Spinal cord (tissue), 9 donors: ENCODE measurements at regions not wholly inside any gene's neighbourhood (a gene's known extent, or its start where the extent isn't known, plus 50 kb on each side); places are given as distances from the start of the nearest gene placed in this dataset.

ENCODE experiments used
- DNase-seq, 6 donors: peaks; one replicate each; pipeline versions ENCODE4 v3.0.0 to v3.0.0-alpha.2; 2013 to 2015; ENCODE audit warnings: low spot score in 6 of 6, low read depth in 4 of 6
- H3K27ac ChIP-seq: one replicate; pipeline ENCODE4 v1.5.1; 2013; ENCODE audit warnings: low read depth, low read length, control low read depth
- H3K27me3 ChIP-seq: one replicate; pipeline ENCODE4 v1.6.1; 2013; ENCODE audit warnings: low read length; ENCODE audit not compliant: control insufficient read depth, insufficient read depth
- H3K36me3 ChIP-seq: one replicate; pipeline ENCODE4 v1.6.1; 2013; ENCODE audit warnings: low read length; ENCODE audit not compliant: control insufficient read depth, insufficient read depth
- H3K4me1 ChIP-seq: one replicate; pipeline ENCODE4 v1.6.1; 2013; ENCODE audit warnings: low read length; ENCODE audit not compliant: control insufficient read depth, insufficient read depth
- H3K4me3 ChIP-seq: one replicate; pipeline ENCODE4 v1.5.1; 2013; ENCODE audit warnings: low read depth, low read length, control low read depth
- H3K9me3 ChIP-seq: one replicate; pipeline ENCODE4 v1.6.1; 2013; ENCODE audit warnings: low read length; ENCODE audit not compliant: control insufficient read depth, insufficient read depth
- WGBS: methylation state at CpG from one replicate; pipeline ENCODE4 v1.1.5; 2013; ENCODE audit warnings: missing lambda C conversion rate; ENCODE audit not compliant: insufficient coverage; 5-methylcytosine and 5-hydroxymethylcytosine counted together
- donor health status: healthy.

DNA sequence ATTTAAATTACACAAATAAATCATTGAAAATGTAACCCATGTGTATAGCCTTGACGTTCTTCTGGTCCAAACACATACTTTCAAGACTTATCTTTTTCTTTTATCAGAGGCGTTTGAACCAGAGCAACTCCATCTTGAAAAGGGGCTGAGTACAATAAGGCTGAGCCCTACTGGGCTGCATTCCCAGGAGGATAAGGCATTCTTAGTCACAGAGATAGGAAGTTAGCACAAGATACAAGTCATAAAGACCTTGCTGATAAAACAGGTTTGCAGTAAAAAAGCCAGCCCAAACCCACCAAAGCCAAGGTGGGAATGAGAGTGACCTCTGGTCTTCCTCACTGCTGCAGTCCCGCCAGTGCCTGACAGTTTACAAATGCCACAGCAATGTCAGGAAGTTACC lies 101.0 kb upstream of the IGSF10 start:
- Histone ChIP-seq H3K4me3 (no peak overlapping the region), H3K4me1 (no peaks in the 10 kb centered on the region), H3K9me3 (no peaks in the 10 kb centered on the region), H3K27me3 (no peaks in the 10 kb centered on the region), H3K27ac (no peak overlapping the region), H3K36me3 (no peaks in the 10 kb centered on the region)
- DNase-seq = no peak
- WGBS = 80% methylated on average over 1 of the region's 3 CpGs

DNA sequence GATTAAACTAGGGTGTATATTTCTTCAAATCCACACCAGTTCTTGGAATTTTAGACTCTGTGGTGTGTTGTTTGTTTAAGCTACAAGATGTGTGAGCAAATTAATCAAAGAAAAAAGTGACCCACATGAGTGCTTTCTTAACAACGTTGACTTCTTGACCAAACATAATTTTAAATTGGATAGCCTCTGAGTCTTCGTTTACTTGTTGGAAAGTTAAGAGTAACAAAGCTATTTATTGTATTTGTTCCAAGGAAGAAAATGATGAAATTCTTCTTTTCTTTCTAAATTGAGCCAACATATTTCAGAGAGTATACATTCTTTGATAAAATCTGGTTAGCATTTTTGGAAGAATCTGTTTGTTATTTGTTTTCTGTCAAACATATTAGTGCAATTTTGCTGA lies 99.9 kb upstream of the IGSF10 start:
- no peak overlapping the region for H3K27ac ChIP-seq
- H3K36me3 ChIP-seq = no peaks in the 10 kb centered on the region
- no peak for DNase-seq
- H3K9me3 ChIP-seq = no peaks in the 10 kb centered on the region
- WGBS = no CpG with 5 or more reads among the region's 2 CpGs
- no peaks in the 10 kb centered on the region for H3K27me3 ChIP-seq
- H3K4me1 ChIP-seq = no peaks in the 10 kb centered on the region
- H3K4me3 ChIP-seq = no peak overlapping the region

DNA sequence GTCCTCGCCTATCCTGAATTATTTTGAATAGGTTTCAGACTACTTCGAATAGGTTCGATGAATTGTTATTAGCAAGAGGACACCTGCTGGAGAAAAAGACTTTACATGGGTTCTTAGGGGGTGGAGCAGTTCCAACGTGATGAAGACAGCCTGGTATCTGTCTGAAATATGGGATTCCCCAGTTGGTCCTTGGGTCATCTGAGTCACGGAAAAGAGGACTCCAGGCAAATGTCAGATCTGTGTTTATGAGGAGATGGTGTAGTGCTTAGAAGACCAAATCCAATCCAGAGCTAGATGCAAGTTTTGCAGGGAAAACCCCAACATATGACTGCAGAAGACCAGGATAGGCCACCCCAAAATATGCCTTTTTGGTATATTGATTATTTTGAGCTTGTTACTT lies 98.9 kb upstream of the IGSF10 start:
- DNase-seq = no peak
- H3K4me3 ChIP-seq = no peak overlapping the region
- H3K27ac ChIP-seq = no peak overlapping the region
- no peaks in the 10 kb centered on the region for H3K9me3 ChIP-seq
- WGBS = 90% methylated on average over 5 of the region's 5 CpGs
- no peaks in the 10 kb centered on the region for H3K27me3 ChIP-seq
- H3K4me1 ChIP-seq = no peaks in the 10 kb centered on the region
- no peaks in the 10 kb centered on the region for H3K36me3 ChIP-seq

DNA sequence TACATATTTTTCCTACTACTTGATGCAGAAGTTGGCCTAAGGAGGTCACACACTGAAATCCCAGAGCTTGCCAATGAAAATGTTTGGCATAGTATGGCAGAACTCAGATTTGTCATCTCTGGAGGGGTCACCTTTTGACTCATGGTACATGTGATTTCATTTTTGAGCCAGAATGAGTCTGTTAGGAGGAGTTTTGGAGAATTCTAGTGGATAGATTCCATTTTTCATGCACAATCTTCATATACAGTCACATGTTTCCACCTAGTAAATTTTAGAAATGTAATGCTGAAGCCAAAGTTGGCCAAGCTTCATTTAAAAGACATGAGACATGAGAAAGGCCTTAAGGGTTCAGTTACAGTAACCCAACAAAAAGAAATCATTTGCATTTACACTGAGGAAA lies 97.8 kb upstream of the IGSF10 start:
- Histone ChIP-seq H3K4me3 (no peak overlapping the region), H3K27me3 (no peaks in the 10 kb centered on the region), H3K27ac (no peak overlapping the region), H3K36me3 (no peaks in the 10 kb centered on the region), H3K4me1 (no peaks in the 10 kb centered on the region), H3K9me3 (no peaks in the 10 kb centered on the region)
- no peak for DNase-seq

DNA sequence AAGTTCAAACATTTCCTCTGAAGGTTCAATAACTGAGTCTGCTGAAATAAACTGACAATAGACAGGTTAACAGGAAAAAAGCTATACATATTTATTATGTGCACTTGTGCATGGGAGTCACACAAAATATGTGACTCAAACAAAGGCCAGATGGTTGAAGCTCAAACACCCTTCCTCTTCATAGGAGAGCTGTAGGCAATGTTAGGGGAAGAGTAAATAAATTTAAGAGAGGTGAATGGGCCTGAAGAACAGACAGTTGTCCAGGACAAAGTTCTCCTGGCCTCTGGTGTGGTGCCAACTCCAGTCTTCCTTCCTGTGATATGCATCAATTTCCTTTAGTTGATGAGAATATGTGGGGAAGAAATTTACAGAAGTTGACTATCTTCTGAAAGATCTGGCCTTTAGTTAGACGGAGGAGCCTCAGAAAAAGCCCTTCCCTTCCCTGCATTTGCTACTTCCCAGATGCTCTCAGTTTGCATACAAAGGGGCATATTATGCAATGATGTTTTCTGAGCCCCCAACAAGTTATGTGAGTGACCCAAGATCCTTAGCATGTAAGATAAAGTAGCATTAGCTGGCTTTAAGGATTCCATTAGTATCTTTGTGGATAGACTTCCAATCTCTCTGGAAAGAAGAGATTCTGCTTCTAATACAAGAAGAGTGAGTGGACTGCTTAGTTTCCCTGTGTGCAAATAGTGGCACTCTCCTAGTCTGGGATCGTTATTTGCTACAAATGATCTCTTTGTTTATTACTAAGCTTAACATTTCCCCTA lies 96.4 kb upstream of the IGSF10 start:
- Histone ChIP-seq H3K4me3 (no peak overlapping the region), H3K36me3 (no peaks in the 10 kb centered on the region), H3K27me3 (no peaks in the 10 kb centered on the region), H3K27ac (no peak overlapping the region), H3K9me3 (no peaks in the 10 kb centered on the region), H3K4me1 (no peaks in the 10 kb centered on the region)
- WGBS = no CpG with 5 or more reads among the region's 2 CpGs
- no peak for DNase-seq

DNA sequence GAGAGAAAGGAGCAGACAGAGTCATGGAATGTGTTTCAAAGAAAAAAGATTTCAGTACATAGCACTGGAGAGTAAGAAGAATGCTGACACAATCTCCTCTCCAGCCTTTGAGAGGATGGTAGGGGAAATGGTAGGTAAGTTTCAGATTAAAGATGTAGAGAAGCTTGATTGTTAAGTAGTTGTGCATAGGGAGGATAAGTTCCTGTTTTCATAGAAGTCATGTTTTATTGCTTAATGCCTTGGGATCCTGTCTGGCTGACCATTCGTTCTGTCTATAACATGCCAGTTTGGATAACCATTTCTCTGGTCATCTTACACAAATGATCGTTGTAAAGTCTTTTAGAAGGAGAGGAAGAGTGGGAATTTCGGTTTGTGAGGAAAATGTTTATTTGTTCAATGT lies 95.7 kb upstream of the IGSF10 start:
- Histone ChIP-seq H3K4me3 (no peak overlapping the region), H3K27ac (no peak overlapping the region), H3K4me1 (no peaks in the 10 kb centered on the region), H3K27me3 (no peaks in the 10 kb centered on the region), H3K36me3 (no peaks in the 10 kb centered on the region), H3K9me3 (no peaks in the 10 kb centered on the region)
- no peak for DNase-seq
- WGBS = 94% methylated on average over 2 of the region's 3 CpGs

DNA sequence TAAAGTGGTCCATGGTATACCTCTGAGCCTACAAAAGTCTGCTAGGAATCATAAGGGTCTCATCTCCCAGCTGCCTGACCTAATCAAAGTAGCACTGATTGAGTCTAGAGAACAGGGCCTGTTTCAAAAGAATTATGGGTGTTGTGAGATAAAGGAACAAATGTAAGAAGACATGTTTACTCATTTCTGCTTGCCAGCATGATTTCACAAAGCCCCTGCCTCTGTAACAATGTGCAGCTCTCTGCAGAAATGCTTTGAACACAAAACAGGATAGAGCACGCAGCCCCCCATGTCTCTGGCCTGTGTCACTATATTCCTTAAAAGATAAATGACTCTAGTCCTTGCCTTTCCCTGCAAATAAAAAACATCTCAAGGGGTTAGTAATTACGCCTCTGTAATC lies 94.7 kb upstream of the IGSF10 start:
- H3K4me1 ChIP-seq = no peaks in the 10 kb centered on the region
- no peak overlapping the region for H3K4me3 ChIP-seq
- 43% methylated on average over 1 of the region's 2 CpGs for WGBS
- no peak for DNase-seq
- H3K27me3 ChIP-seq = no peaks in the 10 kb centered on the region
- H3K36me3 ChIP-seq = no peaks in the 10 kb centered on the region
- no peaks in the 10 kb centered on the region for H3K9me3 ChIP-seq
- no peak overlapping the region for H3K27ac ChIP-seq

DNA sequence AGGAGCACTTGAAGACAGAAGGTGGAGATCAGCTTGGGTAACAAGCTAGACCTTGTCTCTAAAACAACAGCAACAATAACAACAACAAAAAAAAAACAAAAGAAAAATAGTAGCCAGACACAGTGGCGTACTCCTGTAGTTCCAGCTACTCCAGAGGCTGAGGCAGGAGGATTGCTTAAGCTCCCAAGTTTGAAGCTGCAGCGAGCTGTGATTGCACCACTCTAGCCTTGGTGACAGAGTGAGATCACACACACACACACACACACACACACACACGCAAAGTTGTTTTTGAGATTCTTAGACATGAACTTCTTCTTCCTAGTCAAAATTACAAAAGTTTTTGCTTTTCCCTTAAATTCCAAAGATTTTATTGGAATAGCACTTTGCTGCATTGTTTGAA lies 93.0 kb upstream of the IGSF10 start:
- WGBS = 100% methylated on average over 1 of the region's 3 CpGs
- Histone ChIP-seq H3K27me3 (no peaks in the 10 kb centered on the region), H3K9me3 (no peaks in the 10 kb centered on the region), H3K27ac (no peak overlapping the region), H3K4me3 (no peak overlapping the region), H3K36me3 (no peaks in the 10 kb centered on the region), H3K4me1 (no peaks in the 10 kb centered on the region)
- DNase-seq = no peak

DNA sequence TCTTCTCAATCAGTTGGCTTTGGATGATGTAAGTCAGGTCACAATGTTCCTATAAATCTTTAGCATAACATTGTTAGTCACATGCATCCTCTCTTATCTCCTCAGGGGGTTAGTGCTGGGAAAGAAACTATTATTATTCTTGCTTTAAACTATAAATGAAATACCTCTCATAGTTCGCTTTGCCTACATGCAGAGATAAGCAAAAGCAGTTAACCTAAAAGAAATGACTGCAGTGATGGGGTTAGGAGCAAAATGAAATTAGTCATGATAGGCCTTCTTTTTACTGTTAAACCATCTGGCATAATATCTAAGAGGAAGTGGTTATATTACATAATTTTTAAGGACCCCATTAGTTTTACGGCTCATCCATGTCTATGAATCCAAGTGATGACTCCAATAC lies 91.7 kb upstream of the IGSF10 start:
- no peaks in the 10 kb centered on the region for H3K36me3 ChIP-seq
- DNase-seq = no peak
- H3K4me3 ChIP-seq = no peak overlapping the region
- no peaks in the 10 kb centered on the region for H3K4me1 ChIP-seq
- no peaks in the 10 kb centered on the region for H3K9me3 ChIP-seq
- no peak overlapping the region for H3K27ac ChIP-seq
- WGBS = no CpG with 5 or more reads among the region's 2 CpGs
- H3K27me3 ChIP-seq = no peaks in the 10 kb centered on the region

DNA sequence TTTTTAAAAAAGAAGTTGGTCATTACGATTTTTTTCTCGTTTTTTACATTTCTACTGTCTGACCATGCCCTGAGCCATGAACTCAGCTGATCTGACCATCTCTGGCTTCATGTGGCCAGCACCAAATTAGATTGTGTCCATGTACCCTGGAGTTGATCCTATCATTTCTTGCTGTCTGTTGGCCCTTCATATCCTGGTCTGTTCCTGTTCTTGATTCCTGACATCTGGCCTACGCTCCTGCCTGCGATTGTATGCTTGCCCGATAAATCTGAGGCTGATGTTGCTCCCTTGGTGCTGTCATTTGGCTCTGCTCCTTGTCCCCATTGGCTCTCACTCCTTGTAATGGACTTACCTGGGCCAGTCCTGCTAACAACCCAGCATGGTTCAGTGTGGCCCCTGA lies 89.8 kb upstream of the IGSF10 start:
- Histone ChIP-seq H3K27ac (no peak overlapping the region), H3K4me1 (no peaks in the 10 kb centered on the region), H3K4me3 (no peak overlapping the region), H3K9me3 (no peaks in the 10 kb centered on the region), H3K27me3 (no peaks in the 10 kb centered on the region), H3K36me3 (no peaks in the 10 kb centered on the region)
- WGBS = 98% methylated on average over 5 of the region's 5 CpGs
- DNase-seq = no peak
